COLO668 (cell line): ENCODE measurements at regions not wholly inside any gene's neighbourhood (a gene's known extent, or its start where the extent isn't known, plus 50 kb on each side); places are given as distances from the start of the nearest gene placed in this dataset.

ENCODE experiments used
- DNase-seq: peaks from one replicate; lab custom pipeline; 2025; ENCODE audit not compliant: unreplicated experiment; lab: John Stamatoyannopoulos, UW

DNA sequence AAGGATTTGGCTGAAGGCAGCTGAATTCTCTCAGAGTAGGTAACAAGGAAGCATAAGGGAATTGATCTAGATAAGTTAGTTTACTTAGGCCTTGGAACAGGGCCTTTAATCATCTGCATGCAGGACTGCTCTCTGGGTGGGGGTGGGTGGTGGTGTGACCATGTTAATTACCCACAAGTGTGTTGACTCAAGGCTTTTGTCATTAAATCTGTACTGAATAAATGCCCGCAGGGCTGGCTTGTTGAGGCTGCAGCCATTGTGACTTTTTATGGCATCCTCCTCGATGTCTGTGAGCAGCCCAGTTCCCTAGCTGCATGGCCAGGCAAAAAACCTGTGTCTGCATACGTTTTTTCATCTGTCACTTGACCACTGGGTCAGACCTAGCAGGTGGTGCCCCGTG lies 63.5 kb upstream of the ASCC3 start:
- peak; percentile 2 for DNase-seq

DNA sequence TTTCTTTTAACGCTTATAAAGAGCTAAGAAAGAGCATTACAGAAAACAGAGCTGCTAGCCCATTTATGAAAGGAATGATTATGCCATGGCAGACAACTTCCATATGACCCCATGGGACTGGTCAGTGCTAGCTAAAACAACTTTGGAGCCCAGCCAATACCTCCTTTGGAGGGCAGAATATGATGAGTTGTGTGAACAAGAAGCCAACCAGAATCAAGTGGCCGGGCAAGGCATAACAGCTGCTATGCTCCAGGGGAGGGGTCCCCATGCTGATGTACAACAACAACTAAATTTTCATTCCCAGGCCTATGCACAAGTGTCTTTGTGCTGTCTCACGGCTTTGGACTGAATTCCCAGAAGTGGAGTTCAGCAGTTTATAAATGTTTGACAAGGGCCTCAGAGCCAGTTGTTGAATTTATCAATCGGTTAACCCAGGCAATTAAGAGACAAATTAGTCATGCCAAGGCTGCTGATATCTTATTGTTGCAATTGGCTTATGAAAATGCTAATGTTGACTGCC lies 65.0 kb upstream of the ASCC3 start:
- no peak for DNase-seq

DNA sequence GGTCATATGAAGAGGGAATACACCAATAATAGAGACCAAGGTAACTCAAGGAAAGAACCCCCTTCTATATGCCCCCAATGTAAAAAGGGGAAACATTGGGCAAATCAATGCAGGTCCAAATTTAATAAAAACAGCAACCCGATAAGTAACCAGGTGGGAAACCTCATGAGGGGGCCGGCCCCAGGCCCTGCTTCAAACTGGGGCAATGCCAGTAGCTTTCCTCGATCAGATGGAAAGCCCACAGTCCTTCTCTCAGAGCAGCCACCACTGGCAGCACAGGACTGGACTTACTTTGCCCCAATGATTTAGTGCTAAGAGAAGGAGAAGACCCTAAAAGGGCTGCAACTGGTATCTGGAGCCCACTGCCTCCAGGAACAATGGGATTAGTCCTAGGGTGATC lies 65.6 kb upstream of the ASCC3 start:
- no peak for DNase-seq

DNA sequence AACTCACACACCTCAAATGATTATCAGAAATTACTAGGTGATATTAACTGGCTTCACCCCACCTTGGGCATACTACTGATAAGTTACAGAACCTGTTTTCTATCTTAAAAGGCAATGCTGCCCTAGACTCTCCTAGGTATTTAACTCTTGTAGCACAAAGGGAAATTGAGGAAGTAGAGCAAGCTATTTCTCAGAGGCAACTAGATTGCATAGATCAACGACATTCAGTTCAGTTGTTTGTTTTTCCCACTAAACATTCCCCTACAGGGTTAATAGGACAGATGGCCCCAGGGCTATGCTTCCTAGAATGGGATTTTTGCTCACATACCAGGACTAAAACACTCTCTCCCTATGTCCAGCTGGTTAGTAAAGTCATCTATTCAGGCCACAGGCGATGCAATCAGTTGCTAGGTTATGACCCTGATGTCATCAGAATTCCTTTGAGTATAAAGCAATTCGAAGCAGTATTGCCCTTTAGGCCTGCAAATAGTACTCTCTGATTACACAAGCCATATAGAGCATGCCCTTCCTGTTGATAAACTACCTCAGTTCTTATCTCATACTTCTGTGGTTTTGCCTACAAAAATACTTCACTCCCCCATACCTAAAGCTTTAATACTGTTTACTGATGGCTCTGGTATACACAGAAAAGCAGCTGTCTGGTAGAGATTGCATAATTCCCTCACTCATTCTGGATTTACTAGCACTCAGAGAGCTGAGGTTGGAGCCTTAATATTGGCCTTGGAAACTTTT lies 67.4 kb upstream of the ASCC3 start:
- no peak for DNase-seq

DNA sequence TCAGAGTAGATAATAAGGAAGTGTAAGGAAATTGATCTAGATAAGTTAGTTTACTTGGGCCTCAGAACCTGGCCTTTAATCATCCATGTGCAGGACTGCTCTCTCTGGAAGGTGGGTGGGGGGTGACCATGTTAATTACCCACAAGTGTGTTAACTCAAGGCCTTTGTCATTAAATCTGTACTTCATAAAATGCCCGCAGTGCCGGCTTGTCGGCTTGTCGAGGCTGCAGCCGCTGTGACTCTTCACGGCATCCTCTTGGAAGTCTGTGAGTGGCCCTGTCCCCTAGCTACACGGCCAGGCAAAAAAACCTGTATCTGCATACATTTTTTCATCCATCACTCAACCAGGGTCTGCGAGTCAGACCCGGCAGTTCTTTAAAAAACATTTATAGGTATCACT lies 70.9 kb upstream of the ASCC3 start:
- DNase-seq = no peak

DNA sequence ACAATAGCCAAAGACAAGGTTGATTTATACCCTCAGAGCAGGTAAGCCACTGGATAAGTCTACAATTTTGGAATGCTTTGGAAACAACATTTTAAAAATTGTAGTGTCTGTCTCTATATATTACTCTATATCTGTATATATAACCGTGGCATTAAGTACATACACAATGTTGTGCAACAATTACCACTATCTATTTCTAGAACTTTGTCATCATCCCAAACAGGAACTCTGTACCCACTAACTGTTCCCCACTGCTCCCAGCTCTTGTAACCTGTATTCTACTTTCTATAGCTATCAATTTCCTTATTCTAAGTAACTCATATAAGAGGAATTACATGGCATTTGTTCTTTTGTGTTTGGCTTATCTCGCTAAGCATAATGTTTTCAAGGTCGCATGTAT lies 78.2 kb upstream of the ASCC3 start:
- no peak for DNase-seq

DNA sequence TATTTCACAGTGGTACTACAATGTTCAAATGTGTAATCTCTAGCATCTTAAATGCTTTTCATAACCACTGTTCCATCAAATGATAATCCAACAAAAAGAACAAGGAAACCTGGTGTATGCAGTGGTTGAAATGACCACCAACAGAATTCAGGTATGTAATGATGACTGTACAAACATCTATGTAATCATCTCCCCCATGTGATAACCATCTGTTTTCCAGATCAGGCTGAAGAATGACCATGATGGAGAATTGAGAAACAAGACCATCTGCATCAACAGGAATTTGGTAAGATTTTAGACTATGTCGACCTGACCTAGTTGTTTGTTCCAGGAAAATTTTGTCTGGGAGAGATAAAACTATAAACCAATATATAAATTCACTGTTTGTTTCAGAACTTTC lies 81.3 kb upstream of the ASCC3 start:
- no peak for DNase-seq

DNA sequence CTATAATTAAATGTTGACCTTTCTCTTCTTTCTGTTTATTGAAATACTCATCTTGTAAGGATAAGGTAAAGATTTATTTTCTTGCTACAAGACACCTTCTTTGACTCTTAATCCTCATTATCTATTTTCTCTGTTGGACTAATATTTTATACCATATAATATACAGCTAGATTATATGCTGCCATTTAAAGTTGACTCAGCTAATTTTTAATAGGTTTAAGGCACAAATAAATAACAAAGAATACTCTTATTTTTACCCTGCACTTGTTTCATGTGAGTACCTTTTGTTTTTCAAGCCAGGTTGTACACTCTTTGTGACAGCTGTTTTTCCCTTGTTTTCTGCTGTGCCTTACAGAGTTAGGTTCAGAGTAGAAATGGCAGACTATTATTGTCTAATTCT lies 83.9 kb upstream of the ASCC3 start:
- DNase-seq = no peak

DNA sequence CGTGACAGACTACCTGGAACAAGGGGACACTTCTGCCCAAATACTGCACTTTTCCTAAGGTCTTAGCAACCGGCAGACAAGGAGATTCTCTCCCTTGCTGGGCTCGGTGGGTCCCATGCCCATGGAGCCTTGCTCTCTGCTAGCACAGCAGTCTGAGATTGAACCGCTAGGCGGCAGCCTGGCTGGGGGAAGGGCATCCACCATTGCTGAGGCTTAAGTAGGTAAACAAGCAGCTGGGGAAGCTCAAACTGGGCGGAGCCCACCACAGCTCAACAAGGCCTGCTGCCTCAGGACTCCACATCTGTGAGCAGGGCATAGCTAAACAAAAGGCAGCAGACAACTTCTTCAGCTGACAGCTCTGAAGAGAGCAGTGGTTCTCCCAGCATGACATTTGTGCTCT lies 87.8 kb upstream of the ASCC3 start:
- DNase-seq = peak; percentile 2

DNA sequence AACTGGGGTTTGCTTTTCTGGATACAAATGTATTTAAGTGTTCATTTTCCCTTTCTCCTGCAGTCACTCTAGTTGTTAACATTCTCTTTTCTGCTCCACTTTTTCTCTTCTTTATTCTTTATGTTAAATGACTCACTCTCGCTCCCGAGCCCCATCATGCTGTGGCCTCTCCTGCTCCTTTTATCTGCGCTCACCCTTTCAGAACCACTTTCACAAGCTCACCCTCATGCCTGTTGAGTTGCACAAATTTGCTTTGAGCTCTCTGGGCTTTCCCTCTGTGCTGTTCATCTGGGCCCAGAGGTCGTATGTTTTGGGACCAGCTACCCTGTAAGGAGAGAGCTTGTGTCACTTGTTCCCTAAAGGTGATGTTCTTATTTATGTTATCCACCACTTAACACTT lies 98.1 kb upstream of the ASCC3 start:
- no peak for DNase-seq

DNA sequence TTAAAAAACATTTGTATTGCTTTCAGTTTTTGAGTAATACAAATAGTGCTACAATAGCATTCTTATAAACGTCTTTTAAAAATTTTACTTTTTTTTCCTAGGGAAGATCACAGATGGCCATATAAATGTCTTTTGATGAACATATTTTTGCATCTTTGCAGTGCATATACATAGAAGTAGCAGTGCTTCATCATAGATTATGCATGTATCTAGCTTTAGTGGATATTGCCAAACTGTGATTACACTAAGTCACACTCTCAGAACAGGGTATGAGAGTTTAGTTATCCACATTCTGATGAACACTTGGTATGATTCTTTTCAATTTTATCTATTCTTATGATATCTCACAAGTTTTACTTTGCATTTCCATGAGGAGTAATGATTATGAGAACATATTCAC lies 99.8 kb upstream of the ASCC3 start:
- DNase-seq = no peak

DNA sequence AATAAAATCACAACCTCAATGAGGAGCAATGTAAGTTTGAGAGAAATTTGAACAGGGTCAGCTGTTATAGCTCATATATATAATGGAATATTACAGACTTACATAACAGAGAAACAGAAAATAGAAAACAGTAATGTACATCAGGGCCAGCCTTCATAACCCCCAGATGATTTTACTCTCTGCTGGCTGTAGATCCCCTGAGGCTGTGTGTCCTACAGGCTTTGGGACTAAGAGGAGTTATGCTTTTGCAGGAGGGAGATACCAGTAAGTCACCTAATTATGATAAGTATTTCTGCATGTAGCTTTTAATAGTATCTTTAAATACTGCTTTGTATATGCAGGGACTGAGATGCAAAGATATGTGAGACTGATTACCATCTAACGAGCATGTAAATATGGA lies 105.8 kb upstream of the ASCC3 start:
- no peak for DNase-seq

DNA sequence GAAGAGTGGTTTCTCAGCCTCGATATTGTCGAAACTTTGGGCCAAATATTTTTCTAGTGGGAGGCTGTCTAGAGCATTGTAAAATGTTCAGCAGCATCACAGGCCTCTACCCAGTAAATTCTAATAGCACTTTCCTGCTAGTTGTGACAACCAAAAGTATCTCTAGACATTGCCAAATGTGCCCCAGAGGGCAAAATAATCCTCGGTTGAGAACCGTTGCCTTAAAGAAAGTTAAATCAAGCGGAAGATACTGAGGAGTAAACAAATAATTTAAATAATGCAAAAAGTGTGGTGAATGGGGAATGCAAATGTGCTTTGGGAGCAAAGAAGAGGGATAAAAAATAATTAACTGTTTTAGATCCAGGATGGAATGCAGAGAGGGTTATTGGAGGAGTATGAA lies 106.4 kb upstream of the ASCC3 start:
- no peak for DNase-seq

DNA sequence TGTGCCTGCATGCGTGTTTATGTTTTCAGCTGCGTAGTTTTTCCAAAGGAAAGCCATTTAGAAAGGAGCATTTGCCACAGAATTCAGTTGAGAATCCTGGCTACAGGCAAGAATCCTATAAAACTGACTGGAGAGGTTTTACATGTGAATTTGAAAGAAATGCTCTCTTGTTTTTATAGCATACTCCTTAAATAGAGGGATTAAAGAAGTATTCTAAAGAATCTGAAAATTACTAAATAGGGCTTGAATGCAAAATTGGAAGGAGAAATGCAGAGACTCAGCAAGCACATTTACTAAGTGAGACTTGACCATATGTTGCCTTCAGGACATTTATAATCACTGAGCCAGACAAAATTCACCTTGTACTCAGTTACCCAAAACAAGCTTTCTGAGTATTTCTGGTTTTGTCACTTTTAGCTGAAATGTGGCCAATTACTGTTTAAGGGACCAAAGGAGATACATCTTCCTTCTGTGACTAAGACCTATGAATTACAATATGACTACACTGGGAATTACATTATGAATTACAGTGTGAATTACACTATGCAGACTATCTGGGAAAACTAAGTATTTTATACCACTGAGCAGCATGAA lies 107.4 kb upstream of the ASCC3 start:
- DNase-seq = no peak

DNA sequence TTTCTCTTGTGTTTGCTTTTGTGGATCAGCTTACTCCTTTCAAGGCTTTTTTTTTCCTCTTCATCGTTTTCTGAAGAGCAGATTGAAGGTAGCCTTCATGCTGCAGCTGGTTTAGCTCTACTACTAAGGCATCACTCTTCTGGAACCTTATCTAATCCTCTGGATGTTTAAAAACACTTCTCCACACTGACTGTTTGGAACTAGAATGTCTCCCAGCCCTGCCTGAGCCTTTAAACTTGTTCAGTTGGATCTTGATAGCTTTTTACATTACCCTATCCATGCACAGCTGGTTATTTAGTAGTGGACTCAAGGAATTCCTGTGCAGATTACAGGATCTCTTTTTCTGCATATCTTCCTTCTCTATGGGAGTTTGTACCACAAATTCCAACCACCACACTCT lies 108.9 kb upstream of the ASCC3 start:
- no peak for DNase-seq

DNA sequence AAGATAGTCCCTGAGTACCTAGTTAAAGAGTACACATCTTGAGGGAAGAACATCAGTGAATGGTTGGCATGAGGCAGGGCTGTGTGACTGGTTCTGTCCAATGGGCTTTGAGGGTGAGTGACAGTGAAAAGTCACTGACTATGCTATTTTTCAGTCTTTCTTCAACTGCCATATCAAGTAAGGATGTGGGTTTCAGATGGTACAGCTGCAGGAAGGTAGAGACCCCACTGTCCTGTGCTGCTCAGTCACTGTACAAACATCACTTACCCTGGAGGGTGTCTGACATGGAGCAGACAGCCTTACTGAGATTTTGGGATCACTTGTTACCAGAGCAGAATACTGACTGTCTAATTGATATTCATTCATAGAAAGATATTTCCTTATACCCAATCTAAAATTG lies 115.3 kb upstream of the ASCC3 start:
- DNase-seq = no peak

DNA sequence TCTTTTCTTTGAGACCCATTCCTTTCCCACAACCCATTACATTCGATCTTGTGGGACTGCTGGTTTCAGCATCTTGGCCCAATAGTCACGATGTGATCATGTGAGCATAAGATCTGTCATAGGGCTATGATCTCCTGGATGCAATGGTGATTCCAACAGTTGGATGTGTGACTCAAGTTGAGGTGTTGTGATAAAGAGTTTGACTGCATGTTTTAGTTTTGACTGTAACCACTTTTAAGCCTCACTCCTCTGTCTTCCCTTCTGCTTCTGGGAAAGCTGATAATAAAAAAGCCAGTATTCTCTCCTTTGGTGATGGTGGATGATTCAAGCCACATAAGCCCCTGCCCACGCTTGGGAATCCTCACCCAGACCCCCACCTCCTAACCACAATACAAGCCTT lies 117.0 kb upstream of the ASCC3 start:
- DNase-seq = no peak

DNA sequence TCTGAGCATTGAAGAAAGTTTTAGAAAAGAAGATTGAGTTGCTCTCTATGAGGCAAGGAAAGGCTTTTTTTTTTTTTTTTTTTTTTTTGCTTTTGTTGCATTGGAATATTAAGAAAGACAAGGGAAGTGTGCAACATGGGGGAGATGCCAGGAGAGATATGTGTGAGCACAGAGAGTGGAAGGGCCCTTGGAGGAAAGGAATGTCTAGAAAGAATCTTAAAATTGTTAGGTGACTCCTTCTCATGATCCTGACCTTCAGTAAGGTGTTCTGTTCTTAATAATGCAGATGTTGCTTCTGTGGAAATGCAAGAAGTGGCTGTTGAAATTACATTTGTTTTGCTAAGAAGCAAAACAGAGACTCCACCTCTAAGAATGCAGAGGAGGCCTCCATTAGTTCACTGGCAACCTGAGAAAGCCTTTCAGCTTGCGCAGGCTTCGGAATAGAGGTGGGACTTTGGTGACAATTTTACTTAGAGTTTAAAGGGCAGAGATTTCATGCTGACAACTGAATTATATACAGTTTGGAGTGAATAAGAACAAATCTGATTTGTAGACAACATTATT lies 118.0 kb upstream of the ASCC3 start:
- DNase-seq = no peak

DNA sequence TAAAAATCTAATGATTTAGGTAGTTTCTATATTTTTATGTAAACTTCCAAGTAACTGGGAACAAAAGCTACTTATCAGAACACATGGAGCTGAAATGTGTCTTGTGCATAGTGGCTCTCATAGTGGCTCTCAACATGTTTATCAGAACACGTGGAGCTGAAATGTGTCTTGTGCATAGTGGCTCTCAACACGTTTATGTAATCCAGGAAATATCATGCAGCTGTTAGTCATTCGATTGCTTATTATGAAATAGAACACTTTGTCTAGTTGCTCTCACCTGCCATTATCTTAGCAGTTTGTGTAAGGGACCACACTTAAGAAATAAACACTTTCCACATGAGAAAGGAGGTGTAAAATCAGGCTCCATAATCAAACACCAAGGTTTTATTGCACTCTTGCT lies 119.2 kb upstream of the ASCC3 start:
- no peak for DNase-seq

DNA sequence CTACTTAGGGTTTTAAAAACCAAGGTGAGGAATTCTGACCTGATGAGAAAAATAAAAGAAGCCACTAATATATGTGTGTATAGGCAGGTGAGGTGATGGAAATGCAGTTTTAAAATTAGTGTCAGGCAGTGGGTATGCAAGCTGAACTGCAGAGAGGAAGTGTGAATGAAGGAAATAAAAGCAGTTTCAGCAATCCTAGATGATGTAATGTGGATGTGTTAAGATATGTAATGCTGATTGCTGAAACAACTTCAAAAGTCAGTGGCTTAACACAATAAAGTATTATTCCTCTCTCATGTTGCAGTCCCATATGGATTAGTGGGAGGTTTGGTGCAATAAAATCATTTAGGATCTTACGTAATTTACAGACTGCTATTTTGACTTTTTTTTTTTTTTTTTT lies 119.9 kb upstream of the ASCC3 start:
- DNase-seq = no peak

DNA sequence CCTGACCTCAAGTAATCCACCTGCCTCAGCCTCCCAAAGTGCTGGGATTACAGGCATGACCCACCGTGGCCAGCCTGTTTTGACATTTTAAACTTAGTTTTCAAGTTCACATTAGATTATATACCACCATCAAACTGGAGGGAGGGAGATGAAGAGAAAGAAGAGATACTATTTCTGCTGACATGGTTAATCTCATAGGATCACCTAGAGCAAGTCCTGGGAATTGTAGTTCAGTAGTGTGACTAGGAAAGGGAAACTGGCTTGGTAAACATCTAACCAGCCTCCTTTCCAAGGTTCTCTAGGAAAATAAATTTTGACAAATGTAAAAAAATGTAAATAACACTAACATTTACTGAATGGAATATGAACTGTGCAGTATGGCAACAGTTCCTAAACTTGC lies 120.5 kb upstream of the ASCC3 start:
- no peak for DNase-seq

DNA sequence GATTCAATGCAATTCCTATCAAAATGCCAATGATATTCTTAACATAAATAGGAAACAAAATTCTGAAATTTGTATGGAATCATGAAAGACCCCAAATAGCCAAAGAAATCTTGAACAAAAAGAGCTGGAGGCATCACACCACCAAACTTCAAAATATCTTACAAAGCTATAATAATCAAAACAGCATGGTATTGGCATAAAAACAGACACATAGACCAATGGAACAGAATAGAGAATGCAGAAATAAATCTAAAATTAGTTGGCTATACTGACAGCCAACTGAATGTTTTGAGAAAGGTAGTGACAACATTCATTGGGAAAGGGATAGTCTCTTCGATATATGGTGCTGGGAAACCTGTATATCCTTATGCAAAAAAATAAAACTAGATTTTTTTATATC lies 121.9 kb upstream of the ASCC3 start:
- DNase-seq = no peak

DNA sequence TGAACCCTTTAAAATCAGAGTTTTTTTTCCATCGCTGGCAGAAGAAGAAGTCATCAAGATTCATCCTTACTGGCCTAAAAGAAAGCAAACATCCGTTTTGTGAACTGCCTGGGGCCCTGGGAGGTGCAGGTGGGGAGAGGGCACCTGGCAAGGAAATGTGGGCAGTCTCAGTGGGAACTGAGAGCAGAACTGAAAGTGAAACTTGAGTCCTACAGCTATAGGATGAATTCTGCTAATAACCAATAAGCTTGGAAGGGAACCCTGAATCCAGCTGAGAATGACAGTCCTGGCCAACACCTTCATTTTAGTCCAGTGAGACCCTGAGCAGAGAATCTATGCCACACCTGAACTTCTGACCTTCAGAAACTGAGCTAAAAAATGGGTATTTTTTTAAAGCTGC lies 130.1 kb upstream of the ASCC3 start:
- peak; percentile 14 for DNase-seq
